Esophagus squamous epithelium (tissue), 5 donors: ENCODE measurements at regions not wholly inside any gene's neighbourhood (a gene's known extent, or its start where the extent isn't known, plus 50 kb on each side); places are given as distances from the start of the nearest gene placed in this dataset.

Experiments used
- DNase-seq: peaks from one replicate; lab custom pipeline; 2025; lab: John Stamatoyannopoulos, UW
- H3K27ac ChIP-seq, 4 donors: fragments of 200-600 bp; sonication (generic); one replicate each; pipeline ENCODE4 v1.5.1; 2016 to 2019; ENCODE audit warnings: mild to moderate bottlenecking in 1 of 4
- H3K27me3 ChIP-seq, 4 donors: fragments of 200-600 bp; sonication (generic); 1 replicate in 3 of 4; 2 replicates in 1 of 4; pipeline versions ENCODE4 v1.5.1 to v1.6.0; 2017 to 2021; ENCODE audit warnings: antibody characterized with exemption in 1 of 4
- H3K36me3 ChIP-seq, 3 donors: fragments of 200-600 bp; sonication (generic); one replicate each; pipeline ENCODE4 v1.5.1; 2016 to 2019
- H3K4me1 ChIP-seq, 3 donors: fragments of 200-600 bp; sonication (generic); one replicate each; pipeline ENCODE4 v1.5.1; 2017 to 2019
- H3K4me3 ChIP-seq, 4 donors: fragments of 200-600 bp; sonication (generic); 1 replicate in 3 of 4; 2 replicates in 1 of 4; pipeline ENCODE4 v1.5.1; 2016 to 2019; ENCODE audit warnings: mild to moderate bottlenecking in 2 of 4, moderate library complexity in 1 of 4
- H3K9me3 ChIP-seq, 3 donors: fragments of 200-600 bp; sonication (generic); one replicate each; pipeline ENCODE4 v1.5.1; 2016 to 2019
- CTCF ChIP-seq, 6 experiments: fragments of 450-650 bp in 4 of 6; fragments of 200-600 bp in 2 of 6; sonication (generic) in 2 of 6; IDR thresholded peaks; one replicate each; pipeline ENCODE4 v1.5.1; 2016 to 2019; ENCODE audit warnings: antibody characterized with exemption in 6 of 6, mild to moderate bottlenecking in 4 of 6, moderate library complexity in 4 of 6
- POLR2A ChIP-seq, 4 donors: fragments of 450-650 bp; IDR thresholded peaks; one replicate each; pipeline ENCODE4 v1.6.1; 2017; ENCODE audit warnings: antibody characterized with exemption in 4 of 4, mild to moderate bottlenecking in 4 of 4, moderate library complexity in 3 of 4
- WGBS, 2 donors: methylation state at CpG; one replicate each; pipeline ENCODE4 v1.1.5; 2018; 5-methylcytosine and 5-hydroxymethylcytosine counted together
- intact Hi-C: fragments of 100-400 bp; cut with DNase I; formaldehyde crosslinking; loops from one replicate; pipeline ENCODE4 v1.15.0; 2022
- donor health status: DM: yes; HTN: yes; CAD: no.

GRCh38 chr19:46944918-46945628, 74.6 kb upstream of the NPAS1 start:
- H3K36me3 ChIP-seq, result peaks cover 0 to 54% (median 4%) of the 10 kb centered on the region in 3 donors
- no peak for DNase-seq
- intact Hi-C loops, result no loop called here
- 57 to 60% methylated on average over 4 to 7 of the region's 7 CpGs for WGBS, 2 donors
- no peak overlapping the region for H3K4me3 ChIP-seq
- H3K27ac ChIP-seq, result peak overlapping the region in 3 of 4 donors; percentile 56 to 73 (median 68)
- no peaks in the 10 kb centered on the region for H3K27me3 ChIP-seq
- no peak for TF ChIP-seq CTCF (IDR thresholded peaks at IDR 0.05)
- TF ChIP-seq POLR2A (IDR thresholded peaks at IDR 0.05), result no peak
- no peaks in the 10 kb centered on the region for H3K9me3 ChIP-seq
- H3K4me1 ChIP-seq, result peaks cover 0 to 61% (median 26%) of the 10 kb centered on the region in 3 donors

- WGBS, 2 donors, result 69 to 71% methylated on average over 7 to 8 of the region's 8 CpGs
- intact Hi-C loops, result no loop called here
Measured at GRCh38 chr19:46945694-46946489, 73.7 kb upstream of the NPAS1 start.

GRCh38 chr19:46946611-46947238, 72.9 kb upstream of the NPAS1 start:
- Histone ChIP-seq H3K9me3 (no peaks in the 10 kb centered on the region), H3K36me3 (peaks cover 0 to 39% (median 4%) of the 10 kb centered on the region in 3 donors), H3K4me3 (no peak overlapping the region), H3K4me1 (peaks cover 15 to 78% (median 42%) of the 10 kb centered on the region in 3 donors), H3K27me3 (no peaks in the 10 kb centered on the region), H3K27ac (peak overlapping the region in 2 of 4 donors; percentile 68 to 73)
- 81 to 83% methylated on average over 4 of the region's 4 CpGs for WGBS, 2 donors
- DNase-seq, result no peak
- TF ChIP-seq POLR2A (IDR thresholded peaks at IDR 0.05) (no peak), CTCF (IDR thresholded peaks at IDR 0.05) (no peak)
- intact Hi-C loops, result no loop called here

More at GRCh38 chr19:46945694-46946489, 73.7 kb upstream of the NPAS1 start:
- Histone ChIP-seq H3K4me3 (no peak overlapping the region), H3K27ac (peak overlapping the region in 3 of 4 donors; percentile 56 to 73 (median 68)), H3K9me3 (no peaks in the 10 kb centered on the region), H3K27me3 (no peaks in the 10 kb centered on the region), H3K36me3 (peaks cover 0 to 46% (median 4%) of the 10 kb centered on the region in 3 donors), H3K4me1 (peaks cover 6 to 69% (median 34%) of the 10 kb centered on the region in 3 donors)
- DNase-seq, result no peak
- no peak for TF ChIP-seq POLR2A (IDR thresholded peaks at IDR 0.05)
- no peak for TF ChIP-seq CTCF (IDR thresholded peaks at IDR 0.05)

- no peak overlapping the region for H3K4me3 ChIP-seq
- peak overlapping the region in 2 of 4 donors; percentile 2 to 36 for H3K27ac ChIP-seq
- DNase-seq, result no peak
- H3K9me3 ChIP-seq, result no peaks in the 10 kb centered on the region
- H3K27me3 ChIP-seq, result no peaks in the 10 kb centered on the region
- intact Hi-C loops, result no loop called here
- 75 to 77% methylated on average over 4 of the region's 4 CpGs for WGBS, 2 donors
- TF ChIP-seq POLR2A (IDR thresholded peaks at IDR 0.05) (no peak), CTCF (IDR thresholded peaks at IDR 0.05) (no peak)
- peaks cover 0 to 35% (median 0%) of the 10 kb centered on the region in 3 donors for H3K36me3 ChIP-seq
- peaks cover 18 to 87% (median 44%) of the 10 kb centered on the region in 3 donors for H3K4me1 ChIP-seq
Measured at GRCh38 chr19:46947866-46948265, 71.8 kb upstream of the NPAS1 start.
